ENCODE measurements at regions not wholly inside any gene's neighbourhood (a gene's known extent, or its start where the extent isn't known, plus 50 kb on each side); places are given as distances from the start of the nearest gene placed in this dataset.

DNA sequence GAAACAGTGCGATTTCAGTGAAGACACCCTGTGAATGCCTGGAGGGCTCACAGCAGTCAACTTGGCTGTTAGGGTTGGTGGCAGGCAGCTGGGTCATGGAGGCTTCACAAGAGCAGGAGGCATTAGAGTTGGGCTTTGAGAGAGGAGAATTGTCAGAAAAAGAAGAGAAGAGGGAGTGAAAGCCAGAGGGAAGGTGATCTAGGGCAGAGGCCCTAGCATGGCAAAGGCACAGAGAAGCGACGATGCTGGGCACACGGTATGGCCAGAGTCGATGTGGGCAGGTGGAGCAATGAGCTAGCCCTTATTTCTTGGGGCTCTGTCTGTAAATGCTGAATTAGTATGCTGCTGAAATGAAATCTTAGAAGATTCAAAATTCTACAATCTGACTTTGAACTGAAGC is 52.6 kb upstream of the OLFM4 start:
- no peak for TF ChIP-seq POLR2A (IDR thresholded peaks at IDR 0.05; ENCODE audit: low read depth, low read length)
- no peak for FAIRE-seq
- DNase-seq (ENCODE audit: insufficient read length, low spot score) = no peak

DNA sequence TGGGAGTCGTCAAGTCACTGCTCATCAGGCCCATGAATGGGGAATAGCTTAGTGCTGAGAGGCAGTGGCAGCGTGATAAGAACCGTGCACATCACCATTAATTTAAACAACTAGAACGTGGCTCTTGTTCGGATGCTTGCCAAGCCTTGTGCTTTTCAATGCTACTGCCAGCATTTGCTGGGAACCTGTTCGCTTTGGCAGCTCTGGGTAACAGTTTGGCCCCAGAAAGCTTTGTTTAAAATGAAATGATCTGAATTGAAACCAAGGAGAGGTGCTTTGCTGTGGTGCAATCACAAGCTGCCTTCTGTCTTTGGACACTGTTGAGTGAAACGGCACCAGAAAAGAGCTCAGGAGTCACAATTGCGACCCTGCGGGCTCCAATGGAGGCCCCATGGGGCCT is 53.5 kb upstream of the OLFM4 start:
- no peak for FAIRE-seq
- TF ChIP-seq POLR2A (IDR thresholded peaks at IDR 0.05; ENCODE audit: low read depth, low read length) = no peak
- no peak for DNase-seq (ENCODE audit: insufficient read length, low spot score)

DNA sequence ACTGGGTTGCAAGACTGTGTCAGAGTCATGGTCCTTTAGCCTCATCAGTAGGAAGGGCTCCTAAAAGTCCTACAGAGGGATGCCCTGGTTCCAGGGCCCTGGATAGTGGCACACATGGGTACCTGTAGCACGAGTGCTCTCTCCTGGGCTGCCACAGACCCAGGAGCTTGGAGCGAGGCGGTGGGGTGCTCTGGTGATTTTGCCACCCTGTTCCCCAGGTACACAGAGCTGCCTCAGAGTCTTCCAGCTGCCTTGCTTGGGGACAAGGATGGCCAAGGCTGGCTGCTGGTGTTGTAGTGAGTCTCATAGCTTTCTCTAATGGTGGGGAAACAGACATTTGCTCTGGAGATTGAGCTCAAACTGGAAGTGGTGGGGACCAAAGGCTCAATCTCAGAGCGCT is 53.9 kb upstream of the OLFM4 start:
- FAIRE-seq (no peak), DNase-seq (ENCODE audit: insufficient read length, low spot score) (no peak)
- TF ChIP-seq POLR2A (IDR thresholded peaks at IDR 0.05; ENCODE audit: low read depth, low read length) = no peak

DNA sequence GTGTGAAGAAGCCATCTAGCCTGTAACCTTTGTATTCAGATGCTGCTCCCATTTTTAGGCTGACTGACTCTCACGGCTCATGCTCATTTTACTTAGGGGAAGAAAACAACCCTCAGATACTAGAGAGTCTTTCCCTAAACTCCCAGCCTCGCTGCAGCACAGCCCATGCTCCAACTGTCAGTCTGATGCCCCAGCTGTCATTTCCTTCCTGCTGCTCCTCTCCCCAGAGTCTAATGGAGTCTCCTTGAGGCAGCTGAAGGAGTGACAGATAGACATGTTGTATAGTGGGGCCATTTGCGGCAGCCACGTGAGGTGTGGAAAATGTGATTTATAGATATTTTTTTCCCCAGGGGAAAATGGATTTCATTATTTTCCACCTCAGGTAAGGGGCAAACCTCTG is 59.2 kb upstream of the OLFM4 start:
- no peak for FAIRE-seq

GRCh38 chr13:52968074-52968700 is 60.4 kb upstream of the OLFM4 start:
- FAIRE-seq (no peak), DNase-seq (ENCODE audit: insufficient read length, low spot score) (peak; percentile 49)
- no peak for TF ChIP-seq POLR2A (IDR thresholded peaks at IDR 0.05; ENCODE audit: low read depth, low read length)

More for the DNA sequence above, 59.2 kb upstream of the OLFM4 start:
- no peak for DNase-seq (ENCODE audit: insufficient read length, low spot score)
- no peak for TF ChIP-seq POLR2A (IDR thresholded peaks at IDR 0.05; ENCODE audit: low read depth, low read length)

DNA sequence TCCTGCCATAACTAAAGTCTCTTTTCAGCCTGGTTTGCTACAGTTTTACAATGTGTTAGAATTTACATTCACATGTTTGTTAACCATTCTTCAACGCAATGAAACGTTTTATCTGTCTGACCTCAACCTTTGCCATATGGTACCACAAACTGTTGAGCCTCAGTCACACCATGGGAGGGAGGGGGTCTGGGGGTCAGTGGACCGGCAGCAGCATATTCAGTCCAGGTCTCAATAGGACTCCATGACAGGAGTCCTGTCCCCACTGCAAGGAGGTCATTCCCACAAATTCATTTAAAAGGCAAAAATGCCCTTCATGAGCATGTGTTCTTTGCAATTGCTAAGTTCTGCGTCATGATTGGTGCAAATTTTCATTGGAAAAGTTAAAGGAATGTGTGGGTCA is 66.6 kb upstream of the OLFM4 start:
- FAIRE-seq = no peak
- no peak for DNase-seq (ENCODE audit: insufficient read length, low spot score)
- TF ChIP-seq POLR2A (IDR thresholded peaks at IDR 0.05; ENCODE audit: low read depth, low read length) = no peak

DNA sequence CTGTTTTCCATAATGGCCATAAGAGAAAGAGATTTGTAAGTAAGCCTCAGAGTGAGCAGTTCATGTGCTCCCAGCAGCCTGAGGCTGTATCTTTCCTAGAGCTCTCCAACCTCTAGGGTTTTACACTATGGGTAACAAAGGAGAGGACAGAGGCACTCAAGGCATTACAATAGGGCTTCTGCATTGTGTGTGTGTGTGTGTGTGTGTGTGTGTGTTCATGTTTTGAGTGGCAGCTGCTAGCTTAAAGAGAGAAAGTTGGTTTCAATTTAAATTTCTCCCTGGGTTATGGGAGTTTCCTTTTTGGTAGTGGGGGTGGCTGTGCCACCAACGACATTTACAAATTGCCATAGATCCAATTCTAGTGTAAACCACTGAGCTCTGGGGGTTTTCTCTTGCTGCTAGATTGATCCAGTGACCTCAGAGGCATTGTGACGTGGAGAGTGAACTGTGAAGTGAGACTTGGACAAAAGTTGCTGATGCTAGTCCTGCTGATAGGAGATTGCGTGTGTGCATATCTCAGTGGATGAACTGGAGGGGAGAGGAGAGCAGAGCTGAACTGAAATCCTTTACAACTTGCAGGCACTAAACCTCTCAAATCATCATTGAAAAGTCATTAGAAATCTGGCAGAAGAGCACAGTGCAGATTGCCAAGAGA is 67.2 kb upstream of the OLFM4 start:
- DNase-seq (ENCODE audit: insufficient read length, low spot score) = no peak
- TF ChIP-seq POLR2A (IDR thresholded peaks at IDR 0.05; ENCODE audit: low read depth, low read length) = no peak
- FAIRE-seq = no peak

GRCh38 chr13:52955472-52955874 is 73.1 kb upstream of the OLFM4 start:
- TF ChIP-seq POLR2A (IDR thresholded peaks at IDR 0.05; ENCODE audit: low read depth, low read length) = no peak
- DNase-seq (ENCODE audit: insufficient read length, low spot score) (no peak), FAIRE-seq (no peak)

DNA sequence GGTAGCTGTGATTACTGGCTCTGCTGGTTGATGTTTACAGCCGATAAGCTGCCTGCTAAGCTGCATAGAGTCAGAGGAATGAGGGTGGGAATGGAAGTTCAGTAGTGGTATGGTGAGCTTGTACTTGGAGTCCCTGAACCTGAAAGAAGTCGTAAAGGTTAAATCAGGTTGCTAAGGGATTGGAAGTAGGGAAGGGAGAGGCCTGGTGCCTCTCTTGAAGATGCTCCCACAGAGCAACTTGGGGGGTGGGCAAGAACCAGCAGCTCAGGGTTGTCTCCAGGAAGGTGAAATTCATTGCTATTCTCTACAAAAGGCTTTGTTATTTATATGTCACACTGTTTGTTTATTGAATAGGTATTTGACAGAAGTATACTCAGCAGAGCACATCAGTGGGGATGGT is 73.8 kb upstream of the OLFM4 start:
- FAIRE-seq (no peak), DNase-seq (ENCODE audit: insufficient read length, low spot score) (no peak)
- no peak for TF ChIP-seq POLR2A (IDR thresholded peaks at IDR 0.05; ENCODE audit: low read depth, low read length)

- FAIRE-seq (no peak), DNase-seq (ENCODE audit: insufficient read length, low spot score) (no peak)
- no peak for TF ChIP-seq POLR2A (IDR thresholded peaks at IDR 0.05; ENCODE audit: low read depth, low read length)
These were observed 78.1 kb upstream of the OLFM4 start for GRCh38 chr13:52950436-52950956.

GRCh38 chr13:52949742-52950141 is 78.9 kb upstream of the OLFM4 start:
- DNase-seq (ENCODE audit: insufficient read length, low spot score) = no peak
- TF ChIP-seq POLR2A (IDR thresholded peaks at IDR 0.05; ENCODE audit: low read depth, low read length) = no peak
- no peak for FAIRE-seq

DNA sequence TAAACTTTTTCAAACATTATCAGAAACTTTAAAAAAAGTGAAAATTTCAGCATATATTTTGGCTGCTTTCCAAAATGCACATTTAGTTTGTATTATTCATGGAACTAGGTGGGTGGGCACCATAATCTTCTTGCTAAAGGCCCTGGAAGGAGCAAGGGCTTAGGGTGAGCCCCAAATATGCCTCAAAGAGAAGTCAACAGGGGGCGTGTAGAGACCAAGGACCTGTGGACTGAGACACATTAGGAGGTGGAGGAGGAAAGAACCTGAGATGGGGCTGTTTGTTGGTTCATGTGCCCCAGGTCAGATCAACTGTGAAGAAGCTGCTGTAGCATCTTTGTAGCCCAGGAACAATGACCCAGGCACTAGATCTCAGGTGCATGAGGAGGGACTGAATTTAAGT is 79.6 kb upstream of the OLFM4 start:
- TF ChIP-seq POLR2A (IDR thresholded peaks at IDR 0.05; ENCODE audit: low read depth, low read length) = no peak
- FAIRE-seq (no peak), DNase-seq (ENCODE audit: insufficient read length, low spot score) (no peak)

GRCh38 chr13:52947921-52948373 is 80.7 kb upstream of the OLFM4 start:
- DNase-seq (ENCODE audit: insufficient read length, low spot score) (no peak), FAIRE-seq (no peak)
- no peak for TF ChIP-seq POLR2A (IDR thresholded peaks at IDR 0.05; ENCODE audit: low read depth, low read length)

- TF ChIP-seq POLR2A (IDR thresholded peaks at IDR 0.05; ENCODE audit: low read depth, low read length) = no peak
- FAIRE-seq (no peak), DNase-seq (ENCODE audit: insufficient read length, low spot score) (no peak)
These were observed 83.3 kb upstream of the OLFM4 start for GRCh38 chr13:52945348-52945747.

DNA sequence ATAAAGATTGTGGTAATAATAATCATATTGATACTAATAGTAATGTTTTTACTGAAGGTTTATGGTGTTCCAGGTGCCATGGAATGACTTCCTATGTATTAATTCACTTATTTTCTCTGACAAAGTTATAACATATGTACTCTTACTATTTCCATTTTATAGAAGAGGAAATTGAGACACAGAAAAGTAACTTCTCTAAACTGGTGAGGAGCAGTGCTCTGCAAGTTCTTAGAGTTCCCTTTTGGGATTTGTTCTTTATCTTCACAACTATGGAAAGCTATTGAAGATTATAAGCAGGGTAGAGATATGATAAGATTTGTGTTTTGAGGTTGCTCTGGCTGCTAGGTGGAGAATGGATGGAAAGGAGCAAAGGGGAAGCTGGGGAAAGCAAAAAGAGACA is 83.9 kb upstream of the OLFM4 start:
- FAIRE-seq (no peak), DNase-seq (ENCODE audit: insufficient read length, low spot score) (no peak)
- TF ChIP-seq POLR2A (IDR thresholded peaks at IDR 0.05; ENCODE audit: low read depth, low read length) = no peak

Data from H54 (cell line).